Esophagus squamous epithelium (tissue), 5 donors: ENCODE measurements at regions not wholly inside any gene's neighbourhood (a gene's known extent, or its start where the extent isn't known, plus 50 kb on each side); places are given as distances from the start of the nearest gene placed in this dataset.

Experiments used
- DNase-seq: peaks from one replicate; lab custom pipeline; 2025; lab: John Stamatoyannopoulos, UW
- H3K27ac ChIP-seq, 4 donors: fragments of 200-600 bp; sonication (generic); one replicate each; pipeline ENCODE4 v1.5.1; 2016 to 2019; ENCODE audit warnings: mild to moderate bottlenecking in 1 of 4
- H3K27me3 ChIP-seq, 4 donors: fragments of 200-600 bp; sonication (generic); 1 replicate in 3 of 4; 2 replicates in 1 of 4; pipeline versions ENCODE4 v1.5.1 to v1.6.0; 2017 to 2021; ENCODE audit warnings: antibody characterized with exemption in 1 of 4
- H3K36me3 ChIP-seq, 3 donors: fragments of 200-600 bp; sonication (generic); one replicate each; pipeline ENCODE4 v1.5.1; 2016 to 2019
- H3K4me1 ChIP-seq, 3 donors: fragments of 200-600 bp; sonication (generic); one replicate each; pipeline ENCODE4 v1.5.1; 2017 to 2019
- H3K4me3 ChIP-seq, 4 donors: fragments of 200-600 bp; sonication (generic); 1 replicate in 3 of 4; 2 replicates in 1 of 4; pipeline ENCODE4 v1.5.1; 2016 to 2019; ENCODE audit warnings: mild to moderate bottlenecking in 2 of 4, moderate library complexity in 1 of 4
- H3K9me3 ChIP-seq, 3 donors: fragments of 200-600 bp; sonication (generic); one replicate each; pipeline ENCODE4 v1.5.1; 2016 to 2019
- CTCF ChIP-seq, 6 experiments: fragments of 450-650 bp in 4 of 6; fragments of 200-600 bp in 2 of 6; sonication (generic) in 2 of 6; IDR thresholded peaks; one replicate each; pipeline ENCODE4 v1.5.1; 2016 to 2019; ENCODE audit warnings: antibody characterized with exemption in 6 of 6, mild to moderate bottlenecking in 4 of 6, moderate library complexity in 4 of 6
- POLR2A ChIP-seq, 4 donors: fragments of 450-650 bp; IDR thresholded peaks; one replicate each; pipeline ENCODE4 v1.6.1; 2017; ENCODE audit warnings: antibody characterized with exemption in 4 of 4, mild to moderate bottlenecking in 4 of 4, moderate library complexity in 3 of 4
- WGBS, 2 donors: methylation state at CpG; one replicate each; pipeline ENCODE4 v1.1.5; 2018; 5-methylcytosine and 5-hydroxymethylcytosine counted together
- intact Hi-C: fragments of 100-400 bp; cut with DNase I; formaldehyde crosslinking; loops from one replicate; pipeline ENCODE4 v1.15.0; 2022
- donor health status: DM: yes; HTN: yes; CAD: no.

DNA sequence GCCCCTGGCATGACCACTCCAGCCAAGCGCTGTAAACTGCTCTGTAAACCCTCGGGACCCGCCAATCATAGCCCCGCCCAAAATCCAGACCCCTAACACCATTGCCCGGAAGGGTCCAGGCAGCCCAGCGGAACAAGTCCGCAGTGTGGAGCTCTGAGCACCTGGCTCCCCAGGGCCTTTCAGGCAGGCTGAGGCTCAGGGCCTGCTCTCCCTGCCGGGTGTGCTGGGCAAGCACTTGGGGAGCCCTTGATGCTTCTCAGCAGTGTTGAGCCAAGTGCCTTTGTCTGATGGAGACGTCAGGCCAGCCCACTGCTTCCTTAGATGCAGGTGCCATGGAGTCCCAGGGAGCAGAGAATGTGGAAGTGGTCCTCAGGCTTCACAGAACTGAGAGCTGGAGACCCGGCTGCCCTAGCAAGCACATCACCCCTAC, 106.2 kb downstream of the TLE3 start:
- H3K27me3 ChIP-seq, result peaks cover 0 to 97% (median 0%) of the 10 kb centered on the region in 4 donors

DNA sequence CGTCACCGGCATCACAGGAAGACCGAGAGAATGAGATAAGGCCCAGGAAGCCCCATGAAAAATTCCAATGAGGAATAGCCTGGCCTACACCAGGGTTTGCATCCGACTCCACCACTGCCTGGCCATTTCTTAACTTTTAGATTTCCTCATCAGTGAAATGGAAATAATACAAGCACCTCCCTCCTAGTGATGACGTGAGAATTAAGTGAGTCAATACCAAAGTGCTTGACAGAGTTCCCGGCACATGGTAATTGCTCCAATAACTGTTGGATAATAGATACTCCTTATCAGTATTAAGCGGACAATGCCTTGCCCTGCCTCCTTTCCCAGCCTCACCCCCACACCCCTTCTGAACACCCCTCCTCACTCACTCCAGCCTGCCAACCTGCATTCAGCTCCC, 105.4 kb downstream of the TLE3 start:
- no peak for TF ChIP-seq POLR2A (IDR thresholded peaks at IDR 0.05)
- TF ChIP-seq CTCF (IDR thresholded peaks at IDR 0.05), result no peak
- peaks cover 0 to 6% (median 0%) of the 10 kb centered on the region in 3 donors for H3K9me3 ChIP-seq
- peaks cover 0 to 91% (median 0%) of the 10 kb centered on the region in 4 donors for H3K27me3 ChIP-seq
- no peak overlapping the region for H3K27ac ChIP-seq
- 71 to 83% methylated on average over 4 to 7 of the region's 7 CpGs for WGBS, 2 donors
- H3K36me3 ChIP-seq, result no peaks in the 10 kb centered on the region
- no peak for DNase-seq
- H3K4me3 ChIP-seq, result no peak overlapping the region
- peaks cover 0 to 8% (median 0%) of the 10 kb centered on the region in 3 donors for H3K4me1 ChIP-seq
- intact Hi-C loops, result no loop called here

More for the DNA sequence above, 106.2 kb downstream of the TLE3 start:
- no peak for TF ChIP-seq CTCF (IDR thresholded peaks at IDR 0.05)
- no peak for TF ChIP-seq POLR2A (IDR thresholded peaks at IDR 0.05)
- H3K4me3 ChIP-seq, result no peak overlapping the region
- no CpG with 5 or more reads among the region's 10 CpGs for WGBS, 2 donors
- H3K4me1 ChIP-seq, result no peaks in the 10 kb centered on the region
- H3K36me3 ChIP-seq, result no peaks in the 10 kb centered on the region
- intact Hi-C loops, result no loop called here
- no peak for DNase-seq
- no peak overlapping the region for H3K27ac ChIP-seq
- peaks cover 0 to 6% (median 0%) of the 10 kb centered on the region in 3 donors for H3K9me3 ChIP-seq

GRCh38 chr15:69994429-69995205, 103.1 kb downstream of the TLE3 start:
- H3K27me3 ChIP-seq, result peaks cover 0 to 82% (median 0%) of the 10 kb centered on the region in 4 donors
- H3K4me3 ChIP-seq, result no peak overlapping the region
- H3K4me1 ChIP-seq, result peaks cover 0 to 17% (median 5%) of the 10 kb centered on the region in 3 donors
- H3K36me3 ChIP-seq, result no peaks in the 10 kb centered on the region
- no peak for DNase-seq
- intact Hi-C loops, result no loop called here
- no peak for TF ChIP-seq POLR2A (IDR thresholded peaks at IDR 0.05)
- TF ChIP-seq CTCF (IDR thresholded peaks at IDR 0.05), result no peak
- H3K27ac ChIP-seq, result no peak overlapping the region
- peaks cover 0 to 6% (median 0%) of the 10 kb centered on the region in 3 donors for H3K9me3 ChIP-seq
- WGBS, 2 donors, result 60 to 65% methylated on average over 1 of the region's 1 CpG

GRCh38 chr15:69996321-69997160, 101.2 kb downstream of the TLE3 start:
- Histone ChIP-seq H3K9me3 (peaks cover 0 to 6% (median 0%) of the 10 kb centered on the region in 3 donors), H3K4me3 (no peak overlapping the region), H3K27ac (no peak overlapping the region), H3K4me1 (peaks cover 0 to 17% (median 5%) of the 10 kb centered on the region in 3 donors), H3K27me3 (peaks cover 0 to 67% (median 0%) of the 10 kb centered on the region in 4 donors), H3K36me3 (no peaks in the 10 kb centered on the region)
- WGBS, 2 donors, result 65 to 69% methylated on average over 15 of the region's 15 CpGs
- no peak for TF ChIP-seq POLR2A (IDR thresholded peaks at IDR 0.05)
- DNase-seq, result no peak
- intact Hi-C loops, result no loop called here

DNA sequence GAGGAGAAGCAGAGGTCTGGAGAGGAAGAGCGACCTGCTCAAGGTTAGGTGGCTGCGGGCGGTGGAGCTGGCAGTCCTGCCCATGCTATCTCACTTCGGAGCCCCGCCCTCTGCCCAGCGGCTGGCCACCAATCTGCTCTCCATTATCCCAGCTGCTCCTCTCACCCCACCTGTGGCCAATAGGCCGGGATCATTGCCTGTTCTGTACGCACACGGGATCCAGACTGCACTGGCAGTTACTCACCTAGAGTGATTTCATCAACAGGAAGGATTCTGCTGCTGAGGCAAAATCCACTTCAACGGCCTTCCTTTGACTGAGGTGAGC, 100.6 kb downstream of the TLE3 start:
- Histone ChIP-seq H3K9me3 (peaks cover 0 to 6% (median 0%) of the 10 kb centered on the region in 3 donors), H3K36me3 (no peaks in the 10 kb centered on the region), H3K27me3 (peaks cover 0 to 67% (median 0%) of the 10 kb centered on the region in 4 donors), H3K27ac (peak overlapping the region in 1 of 4 donors; percentile 69), H3K4me3 (no peak overlapping the region), H3K4me1 (peaks cover 0 to 17% (median 5%) of the 10 kb centered on the region in 3 donors)
- no peak for TF ChIP-seq CTCF (IDR thresholded peaks at IDR 0.05)
- TF ChIP-seq POLR2A (IDR thresholded peaks at IDR 0.05), result no peak
- intact Hi-C loops, result no loop called here
- DNase-seq, result no peak
- 59 to 69% methylated on average over 3 to 7 of the region's 10 CpGs for WGBS, 2 donors
